OCI-LY1 (cell line): ENCODE measurements at regions not wholly inside any gene's neighbourhood (a gene's known extent, or its start where the extent isn't known, plus 50 kb on each side); places are given as distances from the start of the nearest gene placed in this dataset.

Experiments
- H2AFZ ChIP-seq: fragments of 200-600 bp; sonication (generic), shearing (Covaris generic); 2 replicates; pipeline ENCODE4 v1.6.0; 2014; ENCODE audit warnings: antibody characterized with exemption, mild to moderate bottlenecking, low read length
- H3F3A ChIP-seq: fragments of 200-600 bp; sonication (generic), shearing (Covaris generic); 2 replicates; pipeline ENCODE4 v1.6.0; 2014; ENCODE audit warnings: mild to moderate bottlenecking, antibody characterized with exemption, low read length, moderate library complexity; ENCODE audit not compliant: insufficient read depth
- H3K27ac ChIP-seq: fragments of 200-600 bp; sonication (generic); 2 replicates; pipeline ENCODE4 v1.5.1; 2014; ENCODE audit warnings: low read length, mixed run types, mild to moderate bottlenecking, low read depth; ENCODE audit not compliant: poor library complexity, severe bottlenecking
- H3K27me3 ChIP-seq: fragments of 200-600 bp; sonication (generic); 2 replicates; pipeline ENCODE4 v1.6.0; 2014; ENCODE audit warnings: antibody characterized with exemption, mild to moderate bottlenecking, low read length, moderate library complexity; ENCODE audit not compliant: insufficient read depth
- H3K36me3 ChIP-seq: fragments of 200-600 bp; sonication (generic); 2 replicates; pipeline ENCODE4 v1.6.1; 2014; ENCODE audit warnings: mild to moderate bottlenecking, antibody characterized with exemption, low read length, moderate library complexity, mixed read lengths; ENCODE audit not compliant: insufficient read depth
- H3K4me1 ChIP-seq: fragments of 200-600 bp; sonication (generic); 2 replicates; pipeline ENCODE4 v1.5.1; 2014; ENCODE audit warnings: mild to moderate bottlenecking, low read length, moderate library complexity; ENCODE audit not compliant: insufficient read depth, severe bottlenecking
- H3K4me2 ChIP-seq: fragments of 200-600 bp; sonication (generic), shearing (Covaris generic); 2 replicates; pipeline ENCODE4 v1.6.1; 2014; ENCODE audit warnings: low read length
- H3K4me3 ChIP-seq: fragments of 200-600 bp; sonication (generic); 2 replicates; pipeline ENCODE4 v1.5.1; 2014; ENCODE audit warnings: low read length, low read depth, mild to moderate bottlenecking, mixed read lengths; ENCODE audit not compliant: poor library complexity, severe bottlenecking
- H3K79me2 ChIP-seq: fragments of 200-600 bp; shearing (Covaris generic); 2 replicates; pipeline ENCODE4 v1.6.1; 2016; ENCODE audit warnings: mixed run types, low read length, mixed read lengths; ENCODE audit not compliant: insufficient read depth
- H3K9ac ChIP-seq: fragments of 200-600 bp; sonication (generic), shearing (Covaris generic); 2 replicates; pipeline ENCODE4 v1.6.1; 2014; ENCODE audit warnings: mild to moderate bottlenecking, low read length, mixed read lengths
- H3K9me2 ChIP-seq: fragments of 200-600 bp; sonication (generic), shearing (Covaris generic); 2 replicates; pipeline ENCODE4 v1.6.1; 2014; ENCODE audit warnings: low read depth, mild to moderate bottlenecking, low read length, mixed read lengths
- H3K9me3 ChIP-seq: fragments of 200-600 bp; shearing (Covaris generic); 2 replicates; pipeline ENCODE4 v1.6.1; 2014; ENCODE audit warnings: low read length, mixed read lengths
- H4K20me1 ChIP-seq: fragments of 200-600 bp; sonication (generic), shearing (Covaris generic); 2 replicates; pipeline ENCODE4 v1.6.0; 2016; ENCODE audit warnings: mild to moderate bottlenecking, low read length; ENCODE audit not compliant: insufficient read depth
- CTCF ChIP-seq: fragments of 200-600 bp; sonication (generic), shearing (Covaris generic); IDR thresholded peaks from 2 replicates; pipeline ENCODE4 v1.5.1; 2017; ENCODE audit warnings: mild to moderate bottlenecking, antibody characterized with exemption, low read length, moderate library complexity, mixed read lengths
- EZH2 ChIP-seq: fragments of 200-600 bp; sonication (generic), shearing (Covaris generic); IDR thresholded peaks from 2 replicates; pipeline ENCODE4 v1.8.0; 2017; ENCODE audit warnings: borderline replicate concordance, mixed run types, mild to moderate bottlenecking, antibody characterized with exemption, low read length, moderate library complexity, mixed read lengths

DNA sequence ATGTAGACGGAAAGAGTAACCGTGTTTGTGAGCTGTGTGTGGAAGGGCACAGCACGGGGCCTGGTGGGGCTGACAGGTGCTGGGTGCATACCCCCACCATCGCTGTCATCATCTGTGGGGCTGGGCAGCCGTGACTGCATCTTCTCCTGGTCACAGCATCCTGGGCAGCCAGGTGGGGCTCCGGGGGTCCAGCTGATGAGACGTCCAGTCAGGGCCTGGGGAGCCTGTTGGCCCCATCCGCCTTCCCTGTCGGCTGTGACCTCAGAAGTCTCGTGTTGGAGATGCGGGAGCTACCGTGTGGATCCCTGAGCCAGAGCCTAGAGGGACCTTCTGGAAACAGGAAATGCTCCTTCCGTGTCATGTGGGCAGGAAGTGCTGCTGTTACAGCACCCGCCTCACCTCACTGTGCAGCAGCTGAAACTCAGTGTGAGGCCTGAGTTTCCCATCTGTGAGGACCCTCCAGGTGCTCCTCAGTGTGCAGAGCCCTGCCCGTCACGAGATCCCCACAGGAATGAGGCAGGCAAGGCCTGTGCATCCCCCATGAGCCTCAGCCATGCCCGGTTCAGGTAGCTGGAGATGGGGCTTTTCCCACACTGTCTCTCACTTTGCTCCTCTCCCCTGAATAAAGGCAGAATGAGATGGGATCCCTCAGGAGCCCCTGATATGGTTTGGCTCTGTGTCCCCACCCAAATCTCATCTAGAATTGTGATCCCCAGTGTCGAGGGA lies 108.7 kb downstream of the ERMARD start:
- no peak for TF ChIP-seq EZH2
- TF ChIP-seq CTCF, result no peak
- H3F3A ChIP-seq, result no peaks in the 10 kb centered on the region
- no peaks in the 10 kb centered on the region for H3K36me3 ChIP-seq
- H2AFZ ChIP-seq, result no peak overlapping the region
- no peak overlapping the region for H3K4me2 ChIP-seq
- H3K27me3 ChIP-seq, result peaks cover 10% of the 10 kb centered on the region; the same call in 1 of the 2 replicates
- no peaks in the 10 kb centered on the region for H3K9me3 ChIP-seq
- no peak overlapping the region for H3K9ac ChIP-seq
- H3K27ac ChIP-seq, result no peak overlapping the region
- no peaks in the 10 kb centered on the region for H3K4me1 ChIP-seq
- no peaks in the 10 kb centered on the region for H3K79me2 ChIP-seq
- no peaks in the 10 kb centered on the region for H4K20me1 ChIP-seq
- H3K9me2 ChIP-seq, result no peaks in the 10 kb centered on the region
- H3K4me3 ChIP-seq, result no peak overlapping the region

- no peaks in the 10 kb centered on the region for H4K20me1 ChIP-seq
- H3K79me2 ChIP-seq, result no peaks in the 10 kb centered on the region
- TF ChIP-seq EZH2 (no peak), CTCF (no peak)
- H3K27me3 ChIP-seq, result peaks cover 10% of the 10 kb centered on the region; the same call in 1 of the 2 replicates
- H2AFZ ChIP-seq, result no peak overlapping the region
- no peak overlapping the region for H3K9ac ChIP-seq
- no peak overlapping the region for H3K4me3 ChIP-seq
- H3K4me1 ChIP-seq, result no peaks in the 10 kb centered on the region
- no peaks in the 10 kb centered on the region for H3K36me3 ChIP-seq
- no peak overlapping the region for H3K4me2 ChIP-seq
- no peaks in the 10 kb centered on the region for H3F3A ChIP-seq
- no peak overlapping the region for H3K27ac ChIP-seq
- no peaks in the 10 kb centered on the region for H3K9me3 ChIP-seq
- H3K9me2 ChIP-seq, result no peaks in the 10 kb centered on the region
Observed at GRCh38 chr6:169859401-169859977, 108.1 kb downstream of the ERMARD start.

DNA sequence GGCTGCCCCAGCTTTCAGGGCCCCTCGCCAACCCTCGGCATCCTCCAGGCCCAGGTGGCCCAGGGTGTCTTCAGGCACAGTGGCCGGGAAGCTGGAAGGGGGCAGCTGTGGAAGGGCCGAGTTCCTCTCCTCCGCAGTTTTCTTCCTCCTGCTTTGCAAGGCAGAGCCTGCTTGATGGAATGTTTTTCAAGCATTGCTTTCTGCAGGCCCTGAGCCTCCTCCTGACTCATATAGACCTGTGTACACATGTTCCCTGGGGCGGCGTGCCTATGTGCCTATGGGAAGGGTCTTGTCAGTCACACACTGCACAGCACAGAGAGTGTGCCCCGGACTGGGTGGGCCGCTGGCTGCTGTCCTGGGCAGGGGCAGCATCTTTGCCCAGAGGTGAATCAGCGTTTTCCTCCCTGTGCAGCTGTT lies 107.5 kb downstream of the ERMARD start:
- H3K4me1 ChIP-seq, result no peaks in the 10 kb centered on the region

More for the DNA sequence above, 107.5 kb downstream of the ERMARD start:
- Histone ChIP-seq H2AFZ (no peak overlapping the region), H3K27ac (no peak overlapping the region), H3K27me3 (peaks cover 10% of the 10 kb centered on the region; the same call in 1 of the 2 replicates), H3K9ac (no peak overlapping the region), H3K9me2 (no peaks in the 10 kb centered on the region), H3K79me2 (no peaks in the 10 kb centered on the region), H3K4me2 (no peak overlapping the region), H3K4me3 (no peak overlapping the region), H4K20me1 (no peaks in the 10 kb centered on the region), H3K36me3 (no peaks in the 10 kb centered on the region), H3F3A (no peaks in the 10 kb centered on the region), H3K9me3 (no peaks in the 10 kb centered on the region)
- no peak for TF ChIP-seq CTCF
